HUES48 (cell line): ENCODE measurements at regions not wholly inside any gene's neighbourhood (a gene's known extent, or its start where the extent isn't known, plus 50 kb on each side); places are given as distances from the start of the nearest gene placed in this dataset.
"Not testable (repeated sequence)": the region's sequence is repeated elsewhere in the genome, so short reads cannot be mapped to it uniquely, and the experiment has no call there.

Experiments used
- H3K27ac ChIP-seq: one replicate; pipeline ENCODE4 v1.7.0; 2013; ENCODE audit warnings: low read depth, low read length, inconsistent platforms
- H3K27me3 ChIP-seq: 2 replicates; pipeline ENCODE4 v1.6.1; 2013; ENCODE audit warnings: mild to moderate bottlenecking, low read length; ENCODE audit not compliant: control insufficient read depth, insufficient read depth
- H3K36me3 ChIP-seq: 2 replicates; pipeline ENCODE4 v1.6.1; 2013; ENCODE audit warnings: low read length; ENCODE audit not compliant: control insufficient read depth, insufficient read depth
- H3K4me1 ChIP-seq: 2 replicates; pipeline ENCODE4 v1.6.1; 2013; ENCODE audit warnings: mild to moderate bottlenecking, low read length; ENCODE audit not compliant: control insufficient read depth, insufficient read depth
- H3K4me3 ChIP-seq: 2 replicates; pipeline ENCODE4 v1.5.1; 2013; ENCODE audit warnings: mild to moderate bottlenecking, low read depth, low read length
- H3K9ac ChIP-seq: 2 replicates; pipeline ENCODE4 v1.6.1; 2013; ENCODE audit warnings: mild to moderate bottlenecking, low read depth, low read length, moderate library complexity
- H3K9me3 ChIP-seq: 2 replicates; pipeline ENCODE4 v1.6.1; 2013; ENCODE audit warnings: low read length; ENCODE audit not compliant: control insufficient read depth, insufficient read depth

DNA sequence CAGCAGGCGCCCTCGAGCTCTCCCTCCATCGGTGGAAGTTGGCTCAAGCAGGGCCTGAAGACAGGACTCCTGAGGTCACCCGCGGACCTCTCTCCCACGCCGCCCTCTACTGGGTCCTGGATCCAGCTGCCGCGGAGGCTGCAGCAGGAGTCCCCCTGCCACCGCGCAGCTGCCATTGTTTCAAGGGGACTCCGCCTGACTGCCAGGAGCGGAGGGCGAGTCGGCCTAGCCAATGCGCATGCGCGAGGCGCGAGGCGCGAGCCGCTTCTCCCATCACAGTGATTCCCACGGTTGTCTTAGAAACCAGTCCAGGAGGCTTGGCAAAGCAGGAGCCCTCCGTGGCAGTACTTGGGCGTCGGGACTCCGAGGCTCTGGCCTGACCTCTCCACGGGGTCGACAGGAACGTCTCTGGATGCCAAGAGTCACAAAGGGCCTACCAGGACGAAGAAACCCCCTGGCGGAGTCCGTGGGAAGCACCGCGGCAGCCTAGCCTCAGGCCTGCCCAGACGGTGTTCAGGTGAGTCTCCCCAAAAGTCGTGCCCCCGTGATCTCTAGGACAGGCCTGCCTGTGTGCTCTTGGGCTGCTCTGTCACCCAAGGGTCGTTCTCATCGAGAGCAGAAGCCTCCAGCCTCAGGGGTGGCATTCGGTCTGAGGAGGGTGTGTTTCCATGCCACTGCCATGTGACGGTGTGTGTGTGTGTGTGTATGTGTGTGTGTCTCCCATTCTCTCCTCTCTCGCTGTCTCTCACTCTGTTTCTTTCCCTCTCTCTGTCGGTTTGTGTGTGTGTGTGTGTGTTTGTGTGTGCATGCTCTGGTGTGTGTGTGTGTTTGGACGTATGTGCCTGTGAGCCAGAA, 290.6 kb upstream of the ZNF337 start:
- Histone ChIP-seq H3K9me3 (no peaks in the 10 kb centered on the region), H3K36me3 (no peaks in the 10 kb centered on the region), H3K9ac (no peak overlapping the region), H3K27me3 (peaks cover 10% of the 10 kb centered on the region; the same call in 1 of the 2 replicates), H3K27ac (no peak overlapping the region), H3K4me3 (peak overlapping the region; percentile 23; the same call in 1 of the 2 replicates), H3K4me1 (no peaks in the 10 kb centered on the region)

DNA sequence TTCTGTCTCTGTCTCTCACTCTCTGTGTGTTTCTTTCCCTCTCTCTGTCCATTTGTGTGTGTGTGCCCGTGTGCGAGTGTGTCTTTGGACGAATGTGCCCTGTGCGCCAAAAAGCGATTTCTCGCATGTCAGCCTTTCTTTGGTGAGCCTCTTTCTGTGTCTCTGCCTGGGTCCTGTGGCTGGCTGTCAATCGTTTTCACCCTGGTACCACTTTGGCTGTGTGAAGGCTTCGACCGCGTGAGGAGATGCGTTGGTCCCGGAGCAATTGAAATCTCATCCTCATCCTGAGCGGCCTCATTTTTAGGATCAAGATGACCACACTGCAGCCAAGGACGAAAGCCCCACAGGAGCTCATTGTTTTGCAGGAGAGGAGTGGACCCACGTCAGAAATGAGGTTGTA, 288.9 kb upstream of the ZNF337 start:
- no peak overlapping the region for H3K27ac ChIP-seq
- H3K36me3 ChIP-seq: no peaks in the 10 kb centered on the region
- H3K27me3 ChIP-seq: peaks cover 10% of the 10 kb centered on the region; the same call in 1 of the 2 replicates
- no peaks in the 10 kb centered on the region for H3K4me1 ChIP-seq
- H3K9me3 ChIP-seq: no peaks in the 10 kb centered on the region
- no peak overlapping the region for H3K4me3 ChIP-seq
- H3K9ac ChIP-seq: no peak overlapping the region

DNA sequence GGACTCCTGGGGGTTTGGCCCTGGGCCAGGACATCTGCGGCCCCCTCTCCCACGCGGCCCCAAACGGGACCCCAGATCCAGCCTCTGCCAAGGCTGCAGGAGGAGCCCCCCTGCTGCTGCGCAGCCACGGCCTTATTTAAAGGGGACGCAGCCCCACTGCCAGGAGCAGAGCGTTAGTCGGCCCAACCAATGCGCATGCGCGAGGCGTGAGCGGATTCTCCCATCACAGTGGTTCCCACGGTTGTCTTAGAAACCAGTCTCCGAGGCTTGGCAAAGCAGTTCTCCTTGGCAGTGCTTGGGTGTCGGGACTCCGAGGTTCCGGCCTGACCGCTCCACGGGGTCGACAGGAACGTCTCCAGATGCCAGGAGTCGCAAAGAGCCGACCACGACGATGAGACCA, 288.3 kb upstream of the ZNF337 start:
- Histone ChIP-seq H3K27ac (no peak overlapping the region), H3K27me3 (peaks cover 10% of the 10 kb centered on the region; the same call in 1 of the 2 replicates), H3K9ac (no peak overlapping the region), H3K9me3 (no peaks in the 10 kb centered on the region), H3K4me1 (no peaks in the 10 kb centered on the region), H3K4me3 (no peak overlapping the region), H3K36me3 (no peaks in the 10 kb centered on the region)

DNA sequence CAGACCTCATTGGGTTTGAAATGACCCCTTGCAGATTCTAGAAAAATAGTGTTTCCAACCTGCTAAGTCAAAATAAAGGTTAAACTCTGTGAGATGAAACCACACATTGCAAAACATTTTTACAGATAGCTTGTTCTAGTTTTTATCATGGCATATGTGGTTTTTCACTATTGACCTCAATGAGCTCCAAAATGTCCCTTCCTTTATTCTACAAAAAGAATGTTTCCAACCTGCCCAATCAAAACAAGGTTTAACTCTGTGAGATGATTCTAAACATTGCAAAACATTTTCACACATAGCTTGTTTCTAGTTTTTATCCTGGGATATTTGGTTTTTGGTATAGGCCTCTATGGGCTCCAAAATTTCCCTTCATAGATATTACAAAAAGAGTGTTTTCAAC, 286.0 kb upstream of the ZNF337 start:
- H3K9ac ChIP-seq, H3K9me3 ChIP-seq, H3K4me1 ChIP-seq, H3K27ac ChIP-seq, H3K36me3 ChIP-seq, H3K4me3 ChIP-seq: not testable (repeated sequence)
- H3K27me3 ChIP-seq: peaks cover 10% of the 10 kb centered on the region; the same call in 1 of the 2 replicates

DNA sequence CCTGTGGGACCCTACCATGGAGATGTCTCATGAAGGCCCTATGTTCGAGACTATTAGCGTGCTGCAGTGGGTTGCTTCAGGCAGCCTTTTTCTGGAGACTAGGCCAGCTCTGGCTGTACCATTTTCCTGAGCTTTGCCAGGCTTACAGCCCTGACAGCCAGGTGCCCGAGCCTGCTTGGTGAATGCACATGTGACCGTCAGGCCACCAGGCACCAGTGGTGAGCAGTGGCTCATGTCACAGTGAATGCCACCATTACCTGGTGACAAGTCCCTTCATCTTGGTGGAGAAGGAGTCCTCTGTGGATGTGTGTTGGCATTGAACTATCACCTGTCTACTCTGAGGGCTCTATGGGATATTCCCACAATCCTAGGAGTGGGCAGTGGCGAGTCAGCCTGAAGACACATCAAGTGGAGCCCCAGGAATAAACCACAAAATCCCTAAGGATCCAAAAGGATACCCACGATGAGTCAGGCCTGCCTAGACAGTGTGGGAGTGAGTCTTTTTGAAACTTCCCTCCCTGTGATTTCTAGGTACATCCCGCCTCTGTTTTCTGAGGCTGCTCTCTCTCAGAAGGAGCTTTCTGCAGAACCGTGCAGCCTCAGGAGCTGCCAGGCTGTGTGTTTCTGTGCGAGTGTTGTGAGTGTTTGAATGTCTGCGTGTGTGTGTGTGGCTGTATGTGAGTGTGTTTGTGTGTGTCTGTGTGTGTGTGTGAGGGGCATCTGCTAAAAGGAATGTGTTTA, 282.0 kb upstream of the ZNF337 start:
- H3K9me3 ChIP-seq, H3K4me1 ChIP-seq, H3K9ac ChIP-seq, H3K27me3 ChIP-seq, H3K36me3 ChIP-seq, H3K27ac ChIP-seq, H3K4me3 ChIP-seq: not testable (repeated sequence)

DNA sequence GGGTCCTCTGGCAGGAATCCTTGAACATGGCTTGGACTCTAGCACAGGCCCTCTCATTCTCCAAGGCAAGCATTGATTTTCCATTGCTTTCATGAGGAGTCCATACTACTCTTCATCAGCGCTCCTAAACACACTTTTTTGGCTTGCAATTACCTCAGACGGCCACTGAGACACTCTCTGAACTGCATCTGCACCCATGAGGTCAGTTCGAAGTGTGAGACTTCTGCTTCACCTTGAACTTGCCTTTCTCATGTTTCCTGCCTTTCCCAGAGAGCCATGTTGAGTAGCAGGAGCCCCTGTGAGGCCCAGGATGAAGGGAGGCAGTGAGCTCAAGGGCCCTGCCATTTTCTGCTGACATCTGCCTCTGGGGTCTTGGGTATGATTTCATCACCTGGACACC, 279.2 kb upstream of the ZNF337 start:
- not testable (repeated sequence) for H3K4me1 ChIP-seq, H3K9ac ChIP-seq, H3K27me3 ChIP-seq, H3K9me3 ChIP-seq, H3K27ac ChIP-seq, H3K36me3 ChIP-seq, H3K4me3 ChIP-seq

DNA sequence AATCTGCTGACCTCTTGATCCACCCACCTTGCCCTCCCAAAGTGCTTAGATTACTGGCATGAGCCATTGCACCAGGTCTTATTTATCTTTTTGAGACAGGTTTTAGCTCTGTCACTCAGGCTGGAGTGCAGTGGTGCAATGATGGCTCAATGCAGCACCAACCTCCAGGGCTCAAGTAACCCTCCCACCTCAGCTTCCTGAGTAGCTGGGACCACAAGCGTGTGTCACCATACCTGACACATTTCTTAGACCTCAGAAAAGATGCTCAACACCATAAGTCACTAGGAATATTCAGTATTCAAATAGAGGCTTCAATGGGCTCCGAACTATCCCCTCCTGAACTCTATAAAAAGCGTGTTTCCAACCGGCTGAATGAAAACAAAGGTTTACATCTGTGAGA, 268.6 kb upstream of the ZNF337 start:
- H3K27me3 ChIP-seq, H3K27ac ChIP-seq, H3K9me3 ChIP-seq, H3K4me1 ChIP-seq, H3K9ac ChIP-seq, H3K4me3 ChIP-seq, H3K36me3 ChIP-seq: not testable (repeated sequence)

DNA sequence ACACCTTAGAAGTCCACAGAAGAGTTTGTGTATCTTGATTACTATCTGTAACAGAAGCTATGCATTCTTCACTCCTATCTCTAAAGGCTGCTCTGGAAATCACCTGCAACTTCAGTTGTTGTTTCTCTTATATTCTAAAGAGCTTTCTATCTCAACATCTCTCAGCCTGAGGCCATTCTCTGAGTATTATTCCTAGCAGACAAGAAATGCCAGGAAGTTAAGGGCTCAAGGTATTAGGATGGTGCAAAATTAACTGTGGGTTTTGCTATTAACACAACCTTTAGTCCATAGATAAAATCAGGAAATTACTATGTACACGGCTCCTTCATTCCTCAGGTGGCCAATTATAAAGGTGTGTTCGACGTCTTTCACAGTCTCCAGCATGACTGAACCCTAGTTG, 257.2 kb upstream of the ZNF337 start:
- H3K27ac ChIP-seq, H3K36me3 ChIP-seq, H3K4me3 ChIP-seq, H3K9me3 ChIP-seq, H3K27me3 ChIP-seq, H3K9ac ChIP-seq, H3K4me1 ChIP-seq: not testable (repeated sequence)

DNA sequence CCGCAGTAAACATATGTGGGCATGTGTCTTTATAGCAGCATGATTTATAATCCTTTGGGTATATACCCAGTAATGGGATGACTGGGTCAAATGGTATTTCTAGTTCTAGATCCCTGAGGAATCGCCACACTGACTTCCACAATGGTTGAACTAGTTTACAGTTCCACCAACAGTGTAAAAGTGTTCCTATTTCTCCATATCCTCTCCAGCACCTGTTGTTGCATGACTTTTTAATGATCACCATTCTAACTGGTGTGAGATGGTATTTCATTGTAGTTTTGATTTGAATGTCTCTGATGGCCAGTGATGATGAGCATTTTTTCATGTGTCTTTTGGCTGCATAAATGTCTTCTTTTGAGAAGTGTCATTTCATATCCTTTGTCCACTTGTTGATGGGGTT, 238.6 kb upstream of the ZNF337 start:
- not testable (repeated sequence) for H3K36me3 ChIP-seq, H3K4me1 ChIP-seq, H3K27me3 ChIP-seq

DNA sequence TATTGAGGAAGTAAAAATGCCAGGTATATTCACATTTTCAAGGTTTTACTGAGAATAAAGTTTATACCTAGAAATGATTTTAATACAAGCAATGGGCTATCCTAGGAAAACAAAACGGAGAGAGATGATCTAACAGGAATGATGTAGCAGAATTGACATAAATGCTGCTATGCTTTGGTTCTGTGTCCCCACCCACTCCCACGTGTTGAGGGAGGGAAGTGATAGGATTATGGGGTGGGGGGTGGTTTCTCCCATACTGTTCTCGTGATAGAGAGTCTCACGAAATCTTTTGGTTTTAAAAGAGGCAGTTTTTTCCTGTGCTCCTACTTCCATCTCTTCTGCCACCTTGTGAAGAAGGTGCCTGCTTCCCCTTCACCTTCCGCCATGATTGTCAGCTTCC, 236.2 kb upstream of the ZNF337 start:
- H3K4me1 ChIP-seq, H3K36me3 ChIP-seq, H3K4me3 ChIP-seq, H3K9ac ChIP-seq, H3K9me3 ChIP-seq, H3K27ac ChIP-seq, H3K27me3 ChIP-seq: not testable (repeated sequence)

More for the DNA sequence above, 238.6 kb upstream of the ZNF337 start:
- H3K27ac ChIP-seq, H3K9me3 ChIP-seq, H3K9ac ChIP-seq, H3K4me3 ChIP-seq: not testable (repeated sequence)

DNA sequence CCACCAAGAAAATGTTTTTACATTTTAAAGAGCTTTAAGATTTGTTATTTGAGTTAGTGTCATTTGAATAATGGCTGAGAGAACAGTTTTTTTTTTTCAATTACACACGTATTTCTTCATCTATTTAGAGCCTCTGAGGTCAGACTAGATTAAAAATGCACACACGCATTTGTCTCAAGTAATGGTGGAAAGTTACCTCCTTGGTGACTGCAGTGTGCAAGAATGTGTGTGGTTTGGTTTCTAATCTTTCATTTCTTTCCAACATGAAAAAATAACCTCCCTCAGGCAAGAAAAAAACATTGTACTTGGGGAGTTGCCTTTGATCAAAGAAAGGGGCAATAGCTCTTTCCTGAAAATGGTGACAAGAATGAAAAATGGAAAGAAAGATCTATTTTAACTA, 235.5 kb upstream of the ZNF337 start:
- H3K4me1 ChIP-seq, H3K9me3 ChIP-seq, H3K4me3 ChIP-seq, H3K27ac ChIP-seq, H3K36me3 ChIP-seq, H3K9ac ChIP-seq, H3K27me3 ChIP-seq: not testable (repeated sequence)
